H1 (cell line): ENCODE measurements at regions not wholly inside any gene's neighbourhood (a gene's known extent, or its start where the extent isn't known, plus 50 kb on each side); places are given as distances from the start of the nearest gene placed in this dataset.

Source experiments
- CTCF ChIA-PET: fragments of 300-600 bp; sonication (Branson Sonifier 250); formaldehyde crosslinking; loops from one replicate; lab custom pipeline; 2021; ENCODE audit not compliant: partially characterized antibody; lab: Charles Lee
- POLR2A ChIA-PET: fragments of 300-600 bp; sonication (Branson Sonifier 250); formaldehyde crosslinking; loops from one replicate; lab custom pipeline; 2021; ENCODE audit warnings: inconsistent platforms; ENCODE audit not compliant: partially characterized antibody; lab: Charles Lee
- DNase-seq, 2 experiments: peaks; one replicate each; pipeline versions ENCODE4 v3.0.0 to v3.0.0-alpha.2; 2010 to 2022; ENCODE audit warnings: low spot score in 2 of 2, low read depth in 1 of 2, mixed read lengths in 1 of 2
- FAIRE-seq: peaks from 2 replicates; lab custom pipeline; 2011; peaks lifted over from hg19 to GRCh38; lab: Jason Lieb, UNC
- H2AFZ ChIP-seq: 2 replicates; pipeline ENCODE4 v1.8.1; 2012; ENCODE audit warnings: low read length, inconsistent platforms
- H2AK5ac ChIP-seq: 2 replicates; pipeline ENCODE4 v1.6.1; 2013; ENCODE audit warnings: low read depth, low read length
- H2BK120ac ChIP-seq: replicated peaks from 2 replicates; pipeline ENCODE3; 2013; ENCODE audit warnings: low read depth, low read length, inconsistent platforms
- H2BK12ac ChIP-seq: 2 replicates; pipeline ENCODE4 v1.6.1; 2013; ENCODE audit warnings: low read depth, low read length
- H2BK15ac ChIP-seq: 2 replicates; pipeline ENCODE4 v1.6.1; 2013; ENCODE audit warnings: low read length
- H2BK20ac ChIP-seq: 2 replicates; pipeline ENCODE4 v1.6.1; 2013; ENCODE audit warnings: low read length
- H2BK5ac ChIP-seq: 2 replicates; pipeline ENCODE4 v1.6.1; 2013; ENCODE audit warnings: low read depth, low read length
- H3K14ac ChIP-seq: 2 replicates; pipeline ENCODE4 v1.6.1; 2013; ENCODE audit warnings: inconsistent platforms; ENCODE audit not compliant: insufficient read length
- H3K18ac ChIP-seq: 2 replicates; pipeline ENCODE4 v1.6.1; 2013; ENCODE audit warnings: low read length; ENCODE audit errors: extremely low read depth
- H3K23ac ChIP-seq: 2 replicates; pipeline ENCODE4 v1.6.1; 2013; ENCODE audit warnings: inconsistent platforms; ENCODE audit not compliant: insufficient read length
- H3K23me2 ChIP-seq: 2 replicates; pipeline ENCODE4 v1.6.1; 2013; ENCODE audit warnings: low read depth, low read length
- H3K27ac ChIP-seq: 2 replicates; pipeline ENCODE4 v1.6.1; 2011; ENCODE audit warnings: low read depth, low read length, inconsistent platforms
- H3K27me3 ChIP-seq, 4 experiments: replicated peaks in 1 of 4; 1 replicate in 1 of 4; 2 replicates in 3 of 4; pipeline versions ENCODE4 v1.6.1 to v1.8.1; 2011 to 2013; ENCODE audit warnings: low read length in 3 of 4, mild to moderate bottlenecking in 3 of 4, inconsistent platforms in 2 of 4, mixed read lengths in 2 of 4, moderate library complexity in 1 of 4; ENCODE audit not compliant: control insufficient read depth in 3 of 4, insufficient read depth in 3 of 4; ENCODE audit errors: extremely low read depth in 1 of 4
- H3K36me3 ChIP-seq, 4 experiments: 2 replicates each; pipeline versions ENCODE4 v1.6.1 to v1.8.1; 2011 to 2013; ENCODE audit warnings: mild to moderate bottlenecking in 4 of 4, low read length in 3 of 4, moderate library complexity in 2 of 4, control low read depth in 1 of 4, inconsistent platforms in 1 of 4; ENCODE audit not compliant: insufficient read depth in 4 of 4, control insufficient read depth in 2 of 4
- H3K4ac ChIP-seq: replicated peaks from 2 replicates; pipeline ENCODE3; 2013; ENCODE audit warnings: low read length, low read depth, mixed read lengths, inconsistent platforms; ENCODE audit not compliant: insufficient read length
- H3K4me1 ChIP-seq, 4 experiments: replicated peaks in 1 of 4; 1 replicate in 1 of 4; 2 replicates in 3 of 4; pipeline versions ENCODE4 v1.6.1 to v1.8.1; 2011 to 2013; ENCODE audit warnings: low read length in 3 of 4, inconsistent platforms in 2 of 4, mixed read lengths in 1 of 4; ENCODE audit not compliant: insufficient read depth in 4 of 4, control insufficient read depth in 3 of 4
- H3K4me2 ChIP-seq, 2 experiments: 2 replicates each; pipeline versions ENCODE4 v1.6.1 to v1.8.1; 2011 to 2013; ENCODE audit warnings: low read depth in 2 of 2, low read length in 2 of 2, control low read depth in 1 of 2, inconsistent platforms in 1 of 2, mild to moderate bottlenecking in 1 of 2; ENCODE audit not compliant: insufficient read depth in 1 of 2
- H3K4me3 ChIP-seq, 4 experiments: fragments of 200-600, 300-600 bp in 1 of 4; sonication (generic), shearing (Covaris generic), sonication (Bioruptor Twin) in 1 of 4; 2 replicates each; pipeline versions ENCODE4 v1.5.1 to v1.8.1; 2011 to 2016; ENCODE audit warnings: low read length in 4 of 4, low read depth in 3 of 4, control low read depth in 2 of 4, inconsistent platforms in 2 of 4, mild to moderate bottlenecking in 2 of 4, mixed read lengths in 1 of 4, moderate library complexity in 1 of 4; ENCODE audit not compliant: insufficient read depth in 2 of 4; ENCODE audit errors: extremely low read depth in 1 of 4
- H3K56ac ChIP-seq: replicated peaks from 2 replicates; pipeline ENCODE3; 2013; ENCODE audit warnings: low read depth, mild to moderate bottlenecking, mixed read lengths, low read length, inconsistent platforms; ENCODE audit not compliant: insufficient read length
- H3K79me1 ChIP-seq: 2 replicates; pipeline ENCODE4 v1.6.1; 2013; ENCODE audit warnings: low read depth, low read length, control low read depth
- H3K79me2 ChIP-seq, 2 experiments: 2 replicates each; pipeline versions ENCODE4 v1.6.1 to v1.8.1; 2012 to 2013; ENCODE audit warnings: low read length in 2 of 2, mild to moderate bottlenecking in 2 of 2, inconsistent platforms in 1 of 2; ENCODE audit not compliant: insufficient read depth in 2 of 2, control insufficient read depth in 1 of 2
- H3K9ac ChIP-seq, 4 experiments: replicated peaks in 1 of 4; 1 replicate in 1 of 4; 2 replicates in 3 of 4; pipeline versions ENCODE4 v1.6.1 to v1.8.1; 2011 to 2013; ENCODE audit warnings: low read depth in 3 of 4, low read length in 3 of 4, control low read depth in 2 of 4, mild to moderate bottlenecking in 2 of 4, moderate library complexity in 2 of 4, inconsistent platforms in 1 of 4; ENCODE audit errors: extremely low read depth in 1 of 4
- H3K9me3 ChIP-seq, 2 experiments: 2 replicates each; pipeline versions ENCODE4 v1.6.1 to v1.8.1; 2012 to 2013; ENCODE audit warnings: mild to moderate bottlenecking in 2 of 2, moderate library complexity in 2 of 2, control low read depth in 1 of 2, inconsistent platforms in 1 of 2, low read depth in 1 of 2, low read length in 1 of 2, mixed read lengths in 1 of 2; ENCODE audit not compliant: insufficient read depth in 2 of 2
- H4K20me1 ChIP-seq, 2 experiments: replicated peaks in 1 of 2; 2 replicates each; pipeline versions ENCODE3 to v1.8.1; 2011 to 2013; ENCODE audit warnings: inconsistent platforms in 2 of 2, low read length in 2 of 2, mild to moderate bottlenecking in 1 of 2; ENCODE audit not compliant: insufficient read depth in 2 of 2, control insufficient read depth in 1 of 2
- H4K5ac ChIP-seq: 2 replicates; pipeline ENCODE4 v1.6.1; 2013; ENCODE audit warnings: low read length, low read depth, mixed read lengths, inconsistent platforms; ENCODE audit not compliant: insufficient read length
- H4K8ac ChIP-seq: 2 replicates; pipeline ENCODE4 v1.8.0; 2013; ENCODE audit warnings: mild to moderate bottlenecking, moderate library complexity, low read length, inconsistent platforms; ENCODE audit not compliant: insufficient read depth; ENCODE audit errors: extremely low read depth
- H4K91ac ChIP-seq: replicated peaks from 2 replicates; pipeline ENCODE3; 2013; ENCODE audit warnings: low read length, mixed read lengths, inconsistent platforms; ENCODE audit not compliant: insufficient read length
- ATF2 ChIP-seq: IDR thresholded peaks from 2 replicates; pipeline ENCODE4 v1.6.1; 2012; ENCODE audit warnings: low read length, inconsistent platforms
- ATF3 ChIP-seq: IDR thresholded peaks from 2 replicates; pipeline ENCODE4 v1.6.1; 2011; ENCODE audit warnings: low read depth, mild to moderate bottlenecking, low read length; ENCODE audit not compliant: insufficient read depth
- BCL11A ChIP-seq, 2 experiments: IDR thresholded peaks; one replicate each; pipeline ENCODE4 v1.6.1; 2011; ENCODE audit warnings: low read depth in 2 of 2, low read length in 2 of 2, mild to moderate bottlenecking in 2 of 2
- HDAC6 ChIP-seq: IDR thresholded peaks from one replicate; pipeline ENCODE4 v1.7.1; 2012; ENCODE audit warnings: low read depth, mild to moderate bottlenecking, inconsistent platforms, low read length, moderate library complexity
- JUN ChIP-seq: IDR thresholded peaks from 2 replicates; pipeline ENCODE4 v1.6.1; 2011; ENCODE audit warnings: low read depth, mild to moderate bottlenecking, improper control_type of control experiment, low read length
- MAFK ChIP-seq: IDR thresholded peaks from 2 replicates; pipeline ENCODE4 v1.6.1; 2012; ENCODE audit warnings: low read depth, mild to moderate bottlenecking, improper control_type of control experiment, low read length
- RBBP5 ChIP-seq: IDR thresholded peaks from 2 replicates; pipeline ENCODE4 v1.7.1; 2012; ENCODE audit warnings: low read depth, mild to moderate bottlenecking, inconsistent platforms, low read length, moderate library complexity, borderline replicate concordance
- WGBS, 2 experiments: shearing (Covaris generic) in 1 of 2; methylation state at CpG; one replicate each; pipeline versions ENCODE4 v1.1.6 to v1.1.7; 2013 to 2015; ENCODE audit warnings: low lambda C conversion rate in 2 of 2, mixed read lengths in 2 of 2, inconsistent platforms in 1 of 2, low coverage in 1 of 2, missing lambda C conversion rate in 1 of 2; ENCODE audit not compliant: insufficient replicate concordance in 2 of 2, insufficient coverage in 1 of 2, insufficient read length in 1 of 2; ENCODE audit errors: extremely low coverage in 1 of 2, missing lambda C conversion rate in 1 of 2; 5-methylcytosine and 5-hydroxymethylcytosine counted together

GRCh38 chr6:6537488-6538260 lies 50.8 kb upstream of the LY86 start:
- Histone ChIP-seq H3K23me2 (no peaks in the 10 kb centered on the region), H4K20me1 (no peaks in the 10 kb centered on the region), H2AK5ac (no peak overlapping the region), H3K23ac (no peak overlapping the region), H4K5ac (no peak overlapping the region), H3K18ac (no peak overlapping the region), H4K91ac (no peak overlapping the region), H3K9ac (no peak overlapping the region), H3K79me1 (no peaks in the 10 kb centered on the region), H3K4me1 (no peaks in the 10 kb centered on the region; a peak in 1 of 7 replicates), H3K27ac (no peak overlapping the region), H3K27me3 (peaks cover 0 to 1% (median 0%) of the 10 kb centered on the region in 4 experiments; a peak in 1 of 7 replicates), H3K79me2 (no peaks in the 10 kb centered on the region), H3K56ac (no peak overlapping the region)
- CTCF ChIA-PET, result interaction anchor here (0.9 to 1.4 kb wide), 2 partner anchors 9 to 152 kb away, joined by 3 to 4 read pairs; no protein-coding TSS in a partner anchor
- POLR2A ChIA-PET, result no interaction called here
- no peak for TF ChIP-seq HDAC6
- no peak for TF ChIP-seq MAFK
- no peak for TF ChIP-seq ATF2
- no peak for TF ChIP-seq ATF3
- TF ChIP-seq JUN, result no peak
- TF ChIP-seq RBBP5, result no peak
- TF ChIP-seq BCL11A (IDR thresholded peaks at IDR 0.05; ENCODE audit: low read depth in 2 of 2, low read length in 2 of 2), result no peak
- TF ChIP-seq, all 59 proteins: peak for 0
- Histone ChIP-seq H3K4me2 (no peak overlapping the region), H2BK120ac (no peak overlapping the region), H4K8ac (no peak overlapping the region), H3K4me3 (no peak overlapping the region), H2BK12ac (no peak overlapping the region), H2BK15ac (no peak overlapping the region), H3K36me3 (no peaks in the 10 kb centered on the region), H2BK20ac (no peak overlapping the region), H3K9me3 (no peaks in the 10 kb centered on the region), H3K4ac (no peak overlapping the region), H3K14ac (no peak overlapping the region), H2BK5ac (no peak overlapping the region), H2AFZ (no peak overlapping the region)
- FAIRE-seq (no peak), DNase-seq (no peak)
- 100% methylated on average over 1 of the region's 1 CpG; no CpG with 5 or more reads in 1 of the 2 experiments for WGBS, 2 experiments
